ENCODE measurements at regions not wholly inside any gene's neighbourhood (a gene's known extent, or its start where the extent isn't known, plus 50 kb on each side); places are given as distances from the start of the nearest gene placed in this dataset.
A peak's percentile ranks its signal among the peaks of the same experiment; 100 is the strongest.

DNA sequence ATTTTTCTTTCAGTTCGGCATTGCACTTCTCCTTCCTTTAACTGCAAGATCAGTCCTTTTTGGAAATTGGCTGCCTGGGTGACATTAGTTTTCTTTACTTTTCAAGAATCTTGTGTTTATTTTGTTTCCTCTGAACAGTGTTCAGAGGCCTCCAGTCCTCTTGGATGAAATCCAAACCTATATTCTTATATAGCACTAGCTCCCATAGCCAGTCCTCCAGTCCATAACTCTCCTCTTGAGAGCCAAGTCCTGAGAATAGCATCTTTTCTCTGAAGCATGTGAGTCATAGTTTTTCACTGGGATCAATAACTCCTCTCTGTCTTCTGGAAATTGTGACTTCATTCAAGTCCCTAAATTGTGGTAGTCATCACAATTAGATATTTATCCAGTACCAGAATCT, 357.5 kb downstream of the RAPGEF2 start:
- Histone ChIP-seq H3K79me2 (ENCODE audit: control insufficient read depth, insufficient read depth, low read length) (no peaks in the 10 kb centered on the region), H3K9me3 (ENCODE audit: control insufficient read depth, insufficient read depth, low read depth, low read length) (no peaks in the 10 kb centered on the region), H3K4me3 (replicated peaks in 1 of 4; ENCODE audit: control extremely low read depth in 1 of 4, insufficient read depth in 1 of 4, low read depth in 3 of 4, low read length in 4 of 4) (peak overlapping the region in 1 of 4 experiments; percentile 4), H4K20me1 (ENCODE audit: control insufficient read depth, extremely low read depth, insufficient read depth, low read length) (no peaks in the 10 kb centered on the region), H3K4me2 (ENCODE audit: extremely low read depth, insufficient read depth, low read length) (peak overlapping the region; percentile 27), H2AFZ (ENCODE audit: low read length) (peak overlapping the region; percentile 5), H3K36me3 (ENCODE audit: control insufficient read depth, insufficient read depth, low read length) (no peaks in the 10 kb centered on the region), H3K4me1 (ENCODE audit: control insufficient read depth, extremely low read depth, insufficient read depth, low read length) (no peaks in the 10 kb centered on the region), H3K27me3 (ENCODE audit: control insufficient read depth, insufficient read depth, low read length) (no peaks in the 10 kb centered on the region), H3K9ac (ENCODE audit: insufficient read depth, low read length) (no peak overlapping the region), H3K27ac (ENCODE audit: insufficient read depth, low read length) (no peak overlapping the region)
- DNase-seq (ENCODE audit: low read depth in 2 of 2) = peak; percentile 39 to 49
- no peak for TF ChIP-seq EZH2 (IDR thresholded peaks at IDR 0.05; ENCODE audit: low read length, missing control alignments)
- TF ChIP-seq, protein P1, sequence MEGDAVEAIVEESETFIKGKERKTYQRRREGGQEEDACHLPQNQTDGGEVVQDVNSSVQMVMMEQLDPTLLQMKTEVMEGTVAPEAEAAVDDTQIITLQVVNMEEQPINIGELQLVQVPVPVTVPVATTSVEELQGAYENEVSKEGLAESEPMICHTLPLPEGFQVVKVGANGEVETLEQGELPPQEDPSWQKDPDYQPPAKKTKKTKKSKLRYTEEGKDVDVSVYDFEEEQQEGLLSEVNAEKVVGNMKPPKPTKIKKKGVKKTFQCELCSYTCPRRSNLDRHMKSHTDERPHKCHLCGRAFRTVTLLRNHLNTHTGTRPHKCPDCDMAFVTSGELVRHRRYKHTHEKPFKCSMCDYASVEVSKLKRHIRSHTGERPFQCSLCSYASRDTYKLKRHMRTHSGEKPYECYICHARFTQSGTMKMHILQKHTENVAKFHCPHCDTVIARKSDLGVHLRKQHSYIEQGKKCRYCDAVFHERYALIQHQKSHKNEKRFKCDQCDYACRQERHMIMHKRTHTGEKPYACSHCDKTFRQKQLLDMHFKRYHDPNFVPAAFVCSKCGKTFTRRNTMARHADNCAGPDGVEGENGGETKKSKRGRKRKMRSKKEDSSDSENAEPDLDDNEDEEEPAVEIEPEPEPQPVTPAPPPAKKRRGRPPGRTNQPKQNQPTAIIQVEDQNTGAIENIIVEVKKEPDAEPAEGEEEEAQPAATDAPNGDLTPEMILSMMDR (conservative IDR thresholded peaks at IDR 0.05 in 1 of 2, IDR thresholded peaks at IDR 0.05 in 1 of 2; ENCODE audit: low read depth in 1 of 2, low read length in 2 of 2) = no peak

GRCh38 chr4:159463235-159463634, 360.4 kb downstream of the RAPGEF2 start:
- H3K79me2 ChIP-seq (ENCODE audit: control insufficient read depth, insufficient read depth, low read length) = no peaks in the 10 kb centered on the region
- no peak overlapping the region for H3K27ac ChIP-seq (ENCODE audit: insufficient read depth, low read length)
- H2AFZ ChIP-seq (ENCODE audit: low read length) = no peak overlapping the region
- H3K4me1 ChIP-seq (ENCODE audit: control insufficient read depth, extremely low read depth, insufficient read depth, low read length) = no peaks in the 10 kb centered on the region
- H3K9ac ChIP-seq (ENCODE audit: insufficient read depth, low read length) = no peak overlapping the region
- H3K27me3 ChIP-seq (ENCODE audit: control insufficient read depth, insufficient read depth, low read length) = no peaks in the 10 kb centered on the region
- H4K20me1 ChIP-seq (ENCODE audit: control insufficient read depth, extremely low read depth, insufficient read depth, low read length) = no peaks in the 10 kb centered on the region
- no peak overlapping the region for H3K4me2 ChIP-seq (ENCODE audit: extremely low read depth, insufficient read depth, low read length)
- no peaks in the 10 kb centered on the region for H3K9me3 ChIP-seq (ENCODE audit: control insufficient read depth, insufficient read depth, low read depth, low read length)
- DNase-seq (ENCODE audit: low read depth in 2 of 2) = no peak
- H3K4me3 ChIP-seq (replicated peaks in 1 of 4; ENCODE audit: control extremely low read depth in 1 of 4, insufficient read depth in 1 of 4, low read depth in 3 of 4, low read length in 4 of 4) = no peak overlapping the region
- H3K36me3 ChIP-seq (ENCODE audit: control insufficient read depth, insufficient read depth, low read length) = no peaks in the 10 kb centered on the region
- TF ChIP-seq, protein P1 (conservative IDR thresholded peaks at IDR 0.05 in 1 of 2, IDR thresholded peaks at IDR 0.05 in 1 of 2; ENCODE audit: low read depth in 1 of 2, low read length in 2 of 2) = no peak
- TF ChIP-seq EZH2 (IDR thresholded peaks at IDR 0.05; ENCODE audit: low read length, missing control alignments) = no peak

DNA sequence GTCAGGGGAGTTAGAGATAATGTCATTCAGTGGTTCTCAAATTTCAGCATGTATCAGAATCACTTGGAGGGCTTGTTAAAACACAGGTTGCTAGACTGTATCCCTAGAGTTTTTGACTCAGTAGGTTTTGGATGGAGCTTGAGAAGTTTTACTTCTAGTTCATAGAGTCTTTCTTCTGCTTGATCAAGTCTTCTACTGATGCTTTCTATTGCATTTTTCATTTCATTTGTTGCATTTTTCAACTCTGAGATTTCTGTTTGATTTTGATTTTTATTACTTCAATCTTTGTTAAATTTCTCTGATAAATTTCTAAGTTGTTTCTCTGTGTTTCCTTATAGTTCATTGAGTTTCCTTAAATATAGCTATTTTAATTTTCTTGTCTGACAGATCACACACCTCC, 361.4 kb downstream of the RAPGEF2 start:
- Histone ChIP-seq H3K36me3 (ENCODE audit: control insufficient read depth, insufficient read depth, low read length) (no peaks in the 10 kb centered on the region), H3K9ac (ENCODE audit: insufficient read depth, low read length) (no peak overlapping the region), H3K27ac (ENCODE audit: insufficient read depth, low read length) (no peak overlapping the region), H3K79me2 (ENCODE audit: control insufficient read depth, insufficient read depth, low read length) (no peaks in the 10 kb centered on the region), H3K9me3 (ENCODE audit: control insufficient read depth, insufficient read depth, low read depth, low read length) (no peaks in the 10 kb centered on the region), H2AFZ (ENCODE audit: low read length) (no peak overlapping the region), H3K4me3 (replicated peaks in 1 of 4; ENCODE audit: control extremely low read depth in 1 of 4, insufficient read depth in 1 of 4, low read depth in 3 of 4, low read length in 4 of 4) (no peak overlapping the region), H3K4me1 (ENCODE audit: control insufficient read depth, extremely low read depth, insufficient read depth, low read length) (no peaks in the 10 kb centered on the region), H3K27me3 (ENCODE audit: control insufficient read depth, insufficient read depth, low read length) (peaks cover 4% of the 10 kb centered on the region), H3K4me2 (ENCODE audit: extremely low read depth, insufficient read depth, low read length) (no peak overlapping the region), H4K20me1 (ENCODE audit: control insufficient read depth, extremely low read depth, insufficient read depth, low read length) (no peaks in the 10 kb centered on the region)
- TF ChIP-seq, protein P1 (conservative IDR thresholded peaks at IDR 0.05 in 1 of 2, IDR thresholded peaks at IDR 0.05 in 1 of 2; ENCODE audit: low read depth in 1 of 2, low read length in 2 of 2) = no peak
- no peak for TF ChIP-seq EZH2 (IDR thresholded peaks at IDR 0.05; ENCODE audit: low read length, missing control alignments)
- no peak for DNase-seq (ENCODE audit: low read depth in 2 of 2)

Data from fibroblast of lung (primary cell).